Liver (tissue), 8 donors: ENCODE measurements at regions not wholly inside any gene's neighbourhood (a gene's known extent, or its start where the extent isn't known, plus 50 kb on each side); places are given as distances from the start of the nearest gene placed in this dataset.

Experiments used
- DNase-seq: peaks from one replicate; pipeline ENCODE4 v3.0.0-alpha.2; 2017; ENCODE audit warnings: low spot score
- H3K27ac ChIP-seq, 2 donors: one replicate each; pipeline ENCODE4 v1.7.0; 2013; ENCODE audit warnings: inconsistent platforms in 2 of 2, low read length in 2 of 2, control low read depth in 1 of 2, low read depth in 1 of 2, mild to moderate bottlenecking in 1 of 2
- H3K27me3 ChIP-seq, 4 donors: one replicate each; pipeline versions ENCODE4 v1.6.1 to v1.7.0; 2013; ENCODE audit warnings: low read length in 3 of 4, inconsistent platforms in 1 of 4, mild to moderate bottlenecking in 1 of 4, moderate library complexity in 1 of 4; ENCODE audit not compliant: control insufficient read depth in 4 of 4, insufficient read depth in 4 of 4
- H3K36me3 ChIP-seq, 4 donors: one replicate each; pipeline versions ENCODE4 v1.6.1 to v1.7.0; 2013; ENCODE audit warnings: low read length in 3 of 4, mild to moderate bottlenecking in 3 of 4, low read depth in 1 of 4, moderate library complexity in 1 of 4; ENCODE audit not compliant: control insufficient read depth in 4 of 4, insufficient read depth in 3 of 4
- H3K4me1 ChIP-seq, 4 donors: one replicate each; pipeline versions ENCODE4 v1.6.1 to v1.7.0; 2013; ENCODE audit warnings: low read length in 3 of 4, mild to moderate bottlenecking in 3 of 4, moderate library complexity in 1 of 4; ENCODE audit not compliant: control insufficient read depth in 4 of 4, insufficient read depth in 4 of 4
- H3K4me3 ChIP-seq, 3 donors: one replicate each; pipeline versions ENCODE4 v1.6.1 to v1.7.0; 2013; ENCODE audit warnings: low read length in 3 of 3, control low read depth in 1 of 3, low read depth in 1 of 3, mild to moderate bottlenecking in 1 of 3
- H3K9ac ChIP-seq, 2 donors: one replicate each; pipeline ENCODE4 v1.7.0; 2013; ENCODE audit warnings: low read length in 2 of 2, mild to moderate bottlenecking in 2 of 2, moderate library complexity in 2 of 2, control low read depth in 1 of 2, low read depth in 1 of 2
- H3K9me3 ChIP-seq, 4 donors: one replicate each; pipeline versions ENCODE4 v1.6.1 to v1.7.0; 2013; ENCODE audit warnings: low read length in 3 of 4; ENCODE audit not compliant: control insufficient read depth in 4 of 4
- EGR1 ChIP-seq, 2 donors: IDR thresholded peaks; 2 replicates each; pipeline ENCODE4 v1.6.1; 2016 to 2018; ENCODE audit warnings: antibody characterized with exemption in 2 of 2, low read depth in 2 of 2
- FOXA1 ChIP-seq: IDR thresholded peaks from 2 replicates; pipeline ENCODE4 v1.6.1; 2016; ENCODE audit warnings: antibody characterized with exemption
- FOXA2 ChIP-seq: IDR thresholded peaks from 2 replicates; pipeline ENCODE4 v1.6.1; 2016; ENCODE audit warnings: antibody characterized with exemption
- GABPA ChIP-seq, 2 donors: IDR thresholded peaks in 1 of 2; conservative IDR thresholded peaks in 1 of 2; 2 replicates each; pipeline ENCODE4 v1.6.1; 2016; ENCODE audit warnings: antibody characterized with exemption in 2 of 2, mild to moderate bottlenecking in 1 of 2, moderate library complexity in 1 of 2
- HNF4A ChIP-seq, 2 donors: conservative IDR thresholded peaks; 2 replicates each; pipeline ENCODE4 v1.6.1; 2016; ENCODE audit warnings: antibody characterized with exemption in 2 of 2, mild to moderate bottlenecking in 2 of 2
- HNF4G ChIP-seq: IDR thresholded peaks from 2 replicates; pipeline ENCODE4 v1.6.1; 2016; ENCODE audit warnings: antibody characterized with exemption
- JUND ChIP-seq, 2 donors: IDR thresholded peaks; 2 replicates each; pipeline ENCODE4 v1.6.1; 2016; ENCODE audit warnings: antibody characterized with exemption in 2 of 2
- NR2F2 ChIP-seq: IDR thresholded peaks from 2 replicates; pipeline ENCODE4 v1.6.1; 2016; ENCODE audit warnings: antibody characterized with exemption
- RAD21 ChIP-seq, 2 donors: IDR thresholded peaks; 2 replicates each; pipeline ENCODE4 v1.6.1; 2016; ENCODE audit warnings: antibody characterized with exemption in 2 of 2, mild to moderate bottlenecking in 2 of 2
- RXRA ChIP-seq, 2 donors: IDR thresholded peaks; 2 replicates each; pipeline ENCODE4 v1.6.1; 2017 to 2018; ENCODE audit warnings: antibody characterized with exemption in 2 of 2, mild to moderate bottlenecking in 1 of 2
- SP1 ChIP-seq: IDR thresholded peaks from 2 replicates; pipeline ENCODE4 v1.6.1; 2018; ENCODE audit warnings: antibody characterized with exemption, mild to moderate bottlenecking
- TAF1 ChIP-seq: conservative IDR thresholded peaks from 2 replicates; pipeline ENCODE4 v1.6.1; 2016; ENCODE audit warnings: antibody characterized with exemption, mild to moderate bottlenecking
- YY1 ChIP-seq: IDR thresholded peaks from 2 replicates; pipeline ENCODE4 v1.6.1; 2016; ENCODE audit warnings: antibody characterized with exemption, mild to moderate bottlenecking
- WGBS: extraction: QIAGEN DNeasy Blood & Tissue Kit; methylation state at CpG from one replicate; pipeline ENCODE4 v1.1.7; 2013; 5-methylcytosine and 5-hydroxymethylcytosine counted together
- TF ChIP-seq, protein P1 (sequence below): IDR thresholded peaks from 2 replicates; pipeline ENCODE4 v1.6.1; 2016; ENCODE audit warnings: antibody characterized with exemption, mild to moderate bottlenecking
- TF ChIP-seq, protein P2 (sequence below): IDR thresholded peaks from 2 replicates; pipeline ENCODE4 v1.6.1; 2016; ENCODE audit warnings: antibody characterized with exemption
- TF ChIP-seq, protein P3 (sequence below): IDR thresholded peaks from 2 replicates; pipeline ENCODE4 v1.6.1; 2016; ENCODE audit warnings: antibody characterized with exemption
- TF ChIP-seq, protein P4 (sequence below): fragments of 150-350 bp; IDR thresholded peaks from 2 replicates; pipeline ENCODE4 v1.5.1; 2017; ENCODE audit warnings: improper control_type of control experiment, low read depth, low read length; ENCODE audit not compliant: missing input control
- TF ChIP-seq, protein P5 (sequence below): IDR thresholded peaks from 2 replicates; pipeline ENCODE4 v1.6.1; 2016; ENCODE audit warnings: antibody characterized with exemption
- donor health status: healthy.
- donor health status: healthy.
- donor health status: healthy.
- donor health status: healthy.
- donor health status: healthy.

DNA sequence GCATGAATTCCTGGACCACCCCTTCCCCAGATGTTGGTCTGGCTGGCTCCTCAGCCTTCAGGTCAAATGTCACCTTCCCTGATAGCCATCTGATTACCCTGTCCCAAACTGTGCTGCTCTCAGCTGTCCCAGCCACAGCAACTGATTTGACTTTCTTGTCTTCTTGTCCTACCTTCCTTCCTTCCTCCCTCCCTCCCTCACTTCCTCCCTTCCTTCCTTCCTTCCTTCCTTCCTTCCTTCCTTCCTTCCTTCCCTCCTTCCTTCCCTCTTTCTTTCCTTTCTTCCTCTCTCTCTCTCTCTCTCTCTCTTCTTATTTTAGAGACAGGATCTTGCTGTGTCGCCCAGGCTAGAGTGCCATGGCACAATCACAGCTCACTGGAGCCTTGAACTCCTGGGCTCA, 242.5 kb downstream of the RPS24 start:
- no peaks in the 10 kb centered on the region for H3K36me3 ChIP-seq
- WGBS: 92% methylated on average over 1 of the region's 1 CpG
- H3K9me3 ChIP-seq: peaks cover 0 to 3% (median 0%) of the 10 kb centered on the region in 4 donors
- no peaks in the 10 kb centered on the region for H3K27me3 ChIP-seq
- TF ChIP-seq HNF4A (conservative IDR thresholded peaks at IDR 0.05): no peak
- no peak for TF ChIP-seq EGR1 (IDR thresholded peaks at IDR 0.05; ENCODE audit: low read depth in 2 of 2)
- TF ChIP-seq GABPA (IDR thresholded peaks at IDR 0.05 in 1 of 2, conservative IDR thresholded peaks at IDR 0.05 in 1 of 2): no peak
- TF ChIP-seq FOXA2: no peak
- TF ChIP-seq, protein P1, sequence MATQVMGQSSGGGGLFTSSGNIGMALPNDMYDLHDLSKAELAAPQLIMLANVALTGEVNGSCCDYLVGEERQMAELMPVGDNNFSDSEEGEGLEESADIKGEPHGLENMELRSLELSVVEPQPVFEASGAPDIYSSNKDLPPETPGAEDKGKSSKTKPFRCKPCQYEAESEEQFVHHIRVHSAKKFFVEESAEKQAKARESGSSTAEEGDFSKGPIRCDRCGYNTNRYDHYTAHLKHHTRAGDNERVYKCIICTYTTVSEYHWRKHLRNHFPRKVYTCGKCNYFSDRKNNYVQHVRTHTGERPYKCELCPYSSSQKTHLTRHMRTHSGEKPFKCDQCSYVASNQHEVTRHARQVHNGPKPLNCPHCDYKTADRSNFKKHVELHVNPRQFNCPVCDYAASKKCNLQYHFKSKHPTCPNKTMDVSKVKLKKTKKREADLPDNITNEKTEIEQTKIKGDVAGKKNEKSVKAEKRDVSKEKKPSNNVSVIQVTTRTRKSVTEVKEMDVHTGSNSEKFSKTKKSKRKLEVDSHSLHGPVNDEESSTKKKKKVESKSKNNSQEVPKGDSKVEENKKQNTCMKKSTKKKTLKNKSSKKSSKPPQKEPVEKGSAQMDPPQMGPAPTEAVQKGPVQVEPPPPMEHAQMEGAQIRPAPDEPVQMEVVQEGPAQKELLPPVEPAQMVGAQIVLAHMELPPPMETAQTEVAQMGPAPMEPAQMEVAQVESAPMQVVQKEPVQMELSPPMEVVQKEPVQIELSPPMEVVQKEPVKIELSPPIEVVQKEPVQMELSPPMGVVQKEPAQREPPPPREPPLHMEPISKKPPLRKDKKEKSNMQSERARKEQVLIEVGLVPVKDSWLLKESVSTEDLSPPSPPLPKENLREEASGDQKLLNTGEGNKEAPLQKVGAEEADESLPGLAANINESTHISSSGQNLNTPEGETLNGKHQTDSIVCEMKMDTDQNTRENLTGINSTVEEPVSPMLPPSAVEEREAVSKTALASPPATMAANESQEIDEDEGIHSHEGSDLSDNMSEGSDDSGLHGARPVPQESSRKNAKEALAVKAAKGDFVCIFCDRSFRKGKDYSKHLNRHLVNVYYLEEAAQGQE: no peak
- no peak for TF ChIP-seq JUND (IDR thresholded peaks at IDR 0.05)
- TF ChIP-seq, protein P2, sequence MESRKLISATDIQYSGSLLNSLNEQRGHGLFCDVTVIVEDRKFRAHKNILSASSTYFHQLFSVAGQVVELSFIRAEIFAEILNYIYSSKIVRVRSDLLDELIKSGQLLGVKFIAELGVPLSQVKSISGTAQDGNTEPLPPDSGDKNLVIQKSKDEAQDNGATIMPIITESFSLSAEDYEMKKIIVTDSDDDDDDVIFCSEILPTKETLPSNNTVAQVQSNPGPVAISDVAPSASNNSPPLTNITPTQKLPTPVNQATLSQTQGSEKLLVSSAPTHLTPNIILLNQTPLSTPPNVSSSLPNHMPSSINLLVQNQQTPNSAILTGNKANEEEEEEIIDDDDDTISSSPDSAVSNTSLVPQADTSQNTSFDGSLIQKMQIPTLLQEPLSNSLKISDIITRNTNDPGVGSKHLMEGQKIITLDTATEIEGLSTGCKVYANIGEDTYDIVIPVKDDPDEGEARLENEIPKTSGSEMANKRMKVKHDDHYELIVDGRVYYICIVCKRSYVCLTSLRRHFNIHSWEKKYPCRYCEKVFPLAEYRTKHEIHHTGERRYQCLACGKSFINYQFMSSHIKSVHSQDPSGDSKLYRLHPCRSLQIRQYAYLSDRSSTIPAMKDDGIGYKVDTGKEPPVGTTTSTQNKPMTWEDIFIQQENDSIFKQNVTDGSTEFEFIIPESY: no peak
- TF ChIP-seq FOXA1: no peak
- TF ChIP-seq, protein P3, sequence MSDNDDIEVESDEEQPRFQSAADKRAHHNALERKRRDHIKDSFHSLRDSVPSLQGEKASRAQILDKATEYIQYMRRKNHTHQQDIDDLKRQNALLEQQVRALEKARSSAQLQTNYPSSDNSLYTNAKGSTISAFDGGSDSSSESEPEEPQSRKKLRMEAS: no peak
- TF ChIP-seq SP1: no peak
- TF ChIP-seq, protein P4, sequence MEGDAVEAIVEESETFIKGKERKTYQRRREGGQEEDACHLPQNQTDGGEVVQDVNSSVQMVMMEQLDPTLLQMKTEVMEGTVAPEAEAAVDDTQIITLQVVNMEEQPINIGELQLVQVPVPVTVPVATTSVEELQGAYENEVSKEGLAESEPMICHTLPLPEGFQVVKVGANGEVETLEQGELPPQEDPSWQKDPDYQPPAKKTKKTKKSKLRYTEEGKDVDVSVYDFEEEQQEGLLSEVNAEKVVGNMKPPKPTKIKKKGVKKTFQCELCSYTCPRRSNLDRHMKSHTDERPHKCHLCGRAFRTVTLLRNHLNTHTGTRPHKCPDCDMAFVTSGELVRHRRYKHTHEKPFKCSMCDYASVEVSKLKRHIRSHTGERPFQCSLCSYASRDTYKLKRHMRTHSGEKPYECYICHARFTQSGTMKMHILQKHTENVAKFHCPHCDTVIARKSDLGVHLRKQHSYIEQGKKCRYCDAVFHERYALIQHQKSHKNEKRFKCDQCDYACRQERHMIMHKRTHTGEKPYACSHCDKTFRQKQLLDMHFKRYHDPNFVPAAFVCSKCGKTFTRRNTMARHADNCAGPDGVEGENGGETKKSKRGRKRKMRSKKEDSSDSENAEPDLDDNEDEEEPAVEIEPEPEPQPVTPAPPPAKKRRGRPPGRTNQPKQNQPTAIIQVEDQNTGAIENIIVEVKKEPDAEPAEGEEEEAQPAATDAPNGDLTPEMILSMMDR: no peak
- TF ChIP-seq NR2F2: no peak
- TF ChIP-seq YY1: no peak
- TF ChIP-seq RAD21 (IDR thresholded peaks at IDR 0.05): no peak
- no peak for TF ChIP-seq HNF4G
- TF ChIP-seq, protein P5, sequence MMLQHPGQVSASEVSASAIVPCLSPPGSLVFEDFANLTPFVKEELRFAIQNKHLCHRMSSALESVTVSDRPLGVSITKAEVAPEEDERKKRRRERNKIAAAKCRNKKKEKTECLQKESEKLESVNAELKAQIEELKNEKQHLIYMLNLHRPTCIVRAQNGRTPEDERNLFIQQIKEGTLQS: no peak
- TF ChIP-seq RXRA (IDR thresholded peaks at IDR 0.05): no peak
- TF ChIP-seq TAF1: no peak
- no peak overlapping the region for H3K9ac ChIP-seq
- no peak for DNase-seq
- no peak overlapping the region for H3K27ac ChIP-seq
- H3K4me3 ChIP-seq: no peak overlapping the region
- no peaks in the 10 kb centered on the region for H3K4me1 ChIP-seq
